Adrenal gland (tissue), 9 donors: ENCODE measurements at regions not wholly inside any gene's neighbourhood (a gene's known extent, or its start where the extent isn't known, plus 50 kb on each side); places are given as distances from the start of the nearest gene placed in this dataset.

ENCODE experiments used
- DNase-seq, 7 donors: peaks; one replicate each; pipeline ENCODE4 v3.0.0-alpha.2; 2019 to 2020
- H3K27ac ChIP-seq, 5 donors: fragments of 200-600 bp; sonication (generic) in 4 of 5; 1 replicate in 3 of 5; 2 replicates in 2 of 5; pipeline versions ENCODE4 v1.5.1 to v1.8.0; 2016 to 2020; ENCODE audit warnings: mild to moderate bottlenecking in 1 of 5
- H3K27me3 ChIP-seq: fragments of 200-600 bp; 2 replicates; pipeline ENCODE4 v1.8.0; 2021
- H3K36me3 ChIP-seq, 2 donors: fragments of 200-600 bp; replicated peaks in 1 of 2; 1 replicate in 1 of 2; 2 replicates in 1 of 2; pipeline versions ENCODE4 v1.5.1 to v1.8.0; 2018 to 2022
- H3K4me1 ChIP-seq, 2 donors: fragments of 200-600 bp; replicated peaks in 1 of 2; 1 replicate in 1 of 2; 2 replicates in 1 of 2; pipeline versions ENCODE4 v1.5.1 to v1.8.0; 2018 to 2021
- H3K4me3 ChIP-seq, 4 donors: fragments of 200-600 bp; sonication (generic) in 3 of 4; one replicate each; pipeline ENCODE4 v1.5.1; 2016 to 2018
- H3K9me3 ChIP-seq, 3 donors: fragments of 200-600 bp; sonication (generic) in 1 of 3; replicated peaks in 1 of 3; 1 replicate in 2 of 3; 2 replicates in 1 of 3; pipeline versions ENCODE4 v1.5.1 to v1.8.0; 2016 to 2021
- CTCF ChIP-seq, 6 experiments: fragments of 450-650 bp in 4 of 6; fragments of 200-600 bp in 2 of 6; sonication (generic) in 1 of 6; IDR thresholded peaks; 1 replicate in 5 of 6; 2 replicates in 1 of 6; pipeline versions ENCODE4 v1.5.1 to v1.8.0; 2016 to 2021; ENCODE audit warnings: antibody characterized with exemption in 6 of 6, mild to moderate bottlenecking in 2 of 6, moderate library complexity in 1 of 6
- POLR2A ChIP-seq, 2 donors: fragments of 450-650 bp; IDR thresholded peaks; one replicate each; pipeline ENCODE4 v1.6.1; 2017; ENCODE audit warnings: antibody characterized with exemption in 2 of 2, mild to moderate bottlenecking in 2 of 2, moderate library complexity in 1 of 2
- WGBS, 4 donors: extraction: QIAGEN DNeasy Blood & Tissue Kit in 2 of 4; methylation state at CpG; one replicate each; pipeline versions ENCODE4 v1.1.5 to v1.1.7; 2013 to 2017; 5-methylcytosine and 5-hydroxymethylcytosine counted together
- intact Hi-C, 2 donors: fragments of 100-400 bp; cut with DNase I; formaldehyde crosslinking; loops; one replicate each; pipeline versions ENCODE4 v1.14.1 to v1.15.0; 2022 to 2023
- donor health status: healthy with polysubstance abuse.
- donor health status: Bipolar disorder and iron deficiency.
- donor health status: DM: yes; HTN: yes; CAD: no.
- donor health status: DM: no; HTN: no; CAD: no.
- donor health status: DM: no; HTN: no; CAD: no.

GRCh38 chr18:47470941-47471340 lies 219.5 kb upstream of the SKOR2 start:
- H3K9me3 ChIP-seq = no peaks in the 10 kb centered on the region
- H3K4me3 ChIP-seq = no peak overlapping the region
- WGBS, 4 donors = 65 to 77% (median 71%) methylated on average over 2 of the region's 2 CpGs
- no peaks in the 10 kb centered on the region for H3K4me1 ChIP-seq
- no peak for TF ChIP-seq CTCF (IDR thresholded peaks at IDR 0.05)
- TF ChIP-seq POLR2A (IDR thresholded peaks at IDR 0.05) = no peak
- no peaks in the 10 kb centered on the region for H3K27me3 ChIP-seq
- no peak overlapping the region for H3K27ac ChIP-seq
- H3K36me3 ChIP-seq = no peaks in the 10 kb centered on the region
- no peak for DNase-seq
- intact Hi-C loops = loop anchor here in 1 of 2 donors (10.0 kb wide), 1 partner anchor 884 kb away; no protein-coding TSS in a partner anchor

GRCh38 chr18:47469576-47469975 lies 218.1 kb upstream of the SKOR2 start:
- TF ChIP-seq CTCF (IDR thresholded peaks at IDR 0.05) (no peak), POLR2A (IDR thresholded peaks at IDR 0.05) (no peak)
- H3K27ac ChIP-seq = no peak overlapping the region
- H3K9me3 ChIP-seq = no peaks in the 10 kb centered on the region
- no peak for DNase-seq
- H3K27me3 ChIP-seq = no peaks in the 10 kb centered on the region
- no peak overlapping the region for H3K4me3 ChIP-seq
- H3K36me3 ChIP-seq = no peaks in the 10 kb centered on the region
- intact Hi-C loops = no loop called here
- WGBS, 4 donors = 38 to 66% (median 56%) methylated on average over 2 of the region's 2 CpGs
- H3K4me1 ChIP-seq = no peaks in the 10 kb centered on the region

GRCh38 chr18:47461977-47462376 lies 210.5 kb upstream of the SKOR2 start:
- TF ChIP-seq CTCF (IDR thresholded peaks at IDR 0.05) = no peak
- TF ChIP-seq POLR2A (IDR thresholded peaks at IDR 0.05) = no peak
- Histone ChIP-seq H3K36me3 (no peaks in the 10 kb centered on the region), H3K4me1 (no peaks in the 10 kb centered on the region), H3K4me3 (no peak overlapping the region), H3K27me3 (no peaks in the 10 kb centered on the region), H3K9me3 (no peaks in the 10 kb centered on the region), H3K27ac (no peak overlapping the region)
- DNase-seq = no peak
- WGBS, 4 donors = 78 to 95% (median 89%) methylated on average over 2 of the region's 2 CpGs
- intact Hi-C loops = no loop called here

GRCh38 chr18:47461406-47461948 lies 210.0 kb upstream of the SKOR2 start:
- DNase-seq = no peak
- no peak overlapping the region for H3K27ac ChIP-seq
- H3K36me3 ChIP-seq = no peaks in the 10 kb centered on the region
- intact Hi-C loops = no loop called here
- 69 to 78% (median 73%) methylated on average over 6 of the region's 6 CpGs for WGBS, 4 donors
- no peak for TF ChIP-seq POLR2A (IDR thresholded peaks at IDR 0.05)
- TF ChIP-seq CTCF (IDR thresholded peaks at IDR 0.05) = no peak
- no peak overlapping the region for H3K4me3 ChIP-seq
- H3K27me3 ChIP-seq = no peaks in the 10 kb centered on the region
- no peaks in the 10 kb centered on the region for H3K9me3 ChIP-seq
- no peaks in the 10 kb centered on the region for H3K4me1 ChIP-seq
